ENCODE measurements at regions not wholly inside any gene's neighbourhood (a gene's known extent, or its start where the extent isn't known, plus 50 kb on each side); places are given as distances from the start of the nearest gene placed in this dataset.

GRCh38 chr15:62485170-62485720, 320.2 kb upstream of the C2CD4B start:
- no peaks in the 10 kb centered on the region for H3K9me3 ChIP-seq (ENCODE audit: control insufficient read depth in 4 of 4, low read length in 3 of 4)
- TF ChIP-seq ATF3 (IDR thresholded peaks at IDR 0.05), result no peak
- peak in 1 of 2 donors; percentile 40 for TF ChIP-seq HNF4A (conservative IDR thresholded peaks at IDR 0.05)
- no peak for DNase-seq (ENCODE audit: low spot score)
- no peak overlapping the region for H3K27ac ChIP-seq (ENCODE audit: low read depth in 1 of 2, low read length in 2 of 2)
- no peak overlapping the region for H3K4me3 ChIP-seq (ENCODE audit: low read depth in 1 of 3, low read length in 3 of 3)
- H3K4me1 ChIP-seq (ENCODE audit: control insufficient read depth in 4 of 4, insufficient read depth in 4 of 4, low read length in 3 of 4), result no peaks in the 10 kb centered on the region
- H3K36me3 ChIP-seq (ENCODE audit: control insufficient read depth in 4 of 4, insufficient read depth in 3 of 4, low read depth in 1 of 4, low read length in 3 of 4), result no peaks in the 10 kb centered on the region
- no peak overlapping the region for H3K9ac ChIP-seq (ENCODE audit: low read depth in 1 of 2, low read length in 2 of 2)
- no peaks in the 10 kb centered on the region for H3K27me3 ChIP-seq (ENCODE audit: control insufficient read depth in 4 of 4, insufficient read depth in 4 of 4, low read length in 3 of 4)
- 73% methylated on average over 6 of the region's 6 CpGs for WGBS

- DNase-seq (ENCODE audit: low spot score), result no peak
- no peaks in the 10 kb centered on the region for H3K27me3 ChIP-seq (ENCODE audit: control insufficient read depth in 4 of 4, insufficient read depth in 4 of 4, low read length in 3 of 4)
- H3K36me3 ChIP-seq (ENCODE audit: control insufficient read depth in 4 of 4, insufficient read depth in 3 of 4, low read depth in 1 of 4, low read length in 3 of 4), result no peaks in the 10 kb centered on the region
- no peak overlapping the region for H3K4me3 ChIP-seq (ENCODE audit: low read depth in 1 of 3, low read length in 3 of 3)
- no peaks in the 10 kb centered on the region for H3K4me1 ChIP-seq (ENCODE audit: control insufficient read depth in 4 of 4, insufficient read depth in 4 of 4, low read length in 3 of 4)
- TF ChIP-seq JUND (IDR thresholded peaks at IDR 0.05), result no peak
- no peak for TF ChIP-seq RXRA (IDR thresholded peaks at IDR 0.05)
- no peak for TF ChIP-seq NR2F2 (IDR thresholded peaks at IDR 0.05)
- TF ChIP-seq EGR1 (IDR thresholded peaks at IDR 0.05; ENCODE audit: low read depth in 2 of 2), result no peak
- no peak for TF ChIP-seq FOXA2 (IDR thresholded peaks at IDR 0.05)
- TF ChIP-seq TAF1 (conservative IDR thresholded peaks at IDR 0.05), result no peak
- H3K9me3 ChIP-seq (ENCODE audit: control insufficient read depth in 4 of 4, low read length in 3 of 4), result no peaks in the 10 kb centered on the region
- WGBS, result 96% methylated on average over 1 of the region's 1 CpG
- H3K9ac ChIP-seq (ENCODE audit: low read depth in 1 of 2, low read length in 2 of 2), result no peak overlapping the region
- no peak overlapping the region for H3K27ac ChIP-seq (ENCODE audit: low read depth in 1 of 2, low read length in 2 of 2)
These were observed 321.0 kb upstream of the C2CD4B start for GRCh38 chr15:62486041-62486440.

- no peak for TF ChIP-seq NR2F2 (IDR thresholded peaks at IDR 0.05)
- TF ChIP-seq FOXA2 (IDR thresholded peaks at IDR 0.05), result no peak
- no peaks in the 10 kb centered on the region for H3K36me3 ChIP-seq (ENCODE audit: control insufficient read depth in 4 of 4, insufficient read depth in 3 of 4, low read depth in 1 of 4, low read length in 3 of 4)
- no peak overlapping the region for H3K4me3 ChIP-seq (ENCODE audit: low read depth in 1 of 3, low read length in 3 of 3)
- H3K27ac ChIP-seq (ENCODE audit: low read depth in 1 of 2, low read length in 2 of 2), result no peak overlapping the region
- H3K9ac ChIP-seq (ENCODE audit: low read depth in 1 of 2, low read length in 2 of 2), result no peak overlapping the region
- 89% methylated on average over 1 of the region's 1 CpG for WGBS
- no peaks in the 10 kb centered on the region for H3K9me3 ChIP-seq (ENCODE audit: control insufficient read depth in 4 of 4, low read length in 3 of 4)
- no peaks in the 10 kb centered on the region for H3K4me1 ChIP-seq (ENCODE audit: control insufficient read depth in 4 of 4, insufficient read depth in 4 of 4, low read length in 3 of 4)
- DNase-seq (ENCODE audit: low spot score), result no peak
- no peaks in the 10 kb centered on the region for H3K27me3 ChIP-seq (ENCODE audit: control insufficient read depth in 4 of 4, insufficient read depth in 4 of 4, low read length in 3 of 4)
These were observed 323.3 kb upstream of the C2CD4B start for GRCh38 chr15:62488387-62488786.

- Histone ChIP-seq H3K27ac (ENCODE audit: low read depth in 1 of 2, low read length in 2 of 2) (no peak overlapping the region), H3K4me3 (ENCODE audit: low read depth in 1 of 3, low read length in 3 of 3) (no peak overlapping the region), H3K9me3 (ENCODE audit: control insufficient read depth in 4 of 4, low read length in 3 of 4) (no peaks in the 10 kb centered on the region), H3K4me1 (ENCODE audit: control insufficient read depth in 4 of 4, insufficient read depth in 4 of 4, low read length in 3 of 4) (no peaks in the 10 kb centered on the region), H3K27me3 (ENCODE audit: control insufficient read depth in 4 of 4, insufficient read depth in 4 of 4, low read length in 3 of 4) (no peaks in the 10 kb centered on the region), H3K36me3 (ENCODE audit: control insufficient read depth in 4 of 4, insufficient read depth in 3 of 4, low read depth in 1 of 4, low read length in 3 of 4) (no peaks in the 10 kb centered on the region), H3K9ac (ENCODE audit: low read depth in 1 of 2, low read length in 2 of 2) (no peak overlapping the region)
- TF ChIP-seq HNF4A (conservative IDR thresholded peaks at IDR 0.05), result no peak
- TF ChIP-seq SP1 (IDR thresholded peaks at IDR 0.05), result no peak
- TF ChIP-seq YY1 (IDR thresholded peaks at IDR 0.05), result no peak
- TF ChIP-seq EGR1 (IDR thresholded peaks at IDR 0.05; ENCODE audit: low read depth in 2 of 2), result no peak
- 78% methylated on average over 2 of the region's 2 CpGs for WGBS
- DNase-seq (ENCODE audit: low spot score), result no peak
These were observed 326.6 kb upstream of the C2CD4B start for GRCh38 chr15:62491642-62492041.

- Histone ChIP-seq H3K27ac (ENCODE audit: low read depth in 1 of 2, low read length in 2 of 2) (no peak overlapping the region), H3K9ac (ENCODE audit: low read depth in 1 of 2, low read length in 2 of 2) (no peak overlapping the region), H3K4me1 (ENCODE audit: control insufficient read depth in 4 of 4, insufficient read depth in 4 of 4, low read length in 3 of 4) (no peaks in the 10 kb centered on the region), H3K27me3 (ENCODE audit: control insufficient read depth in 4 of 4, insufficient read depth in 4 of 4, low read length in 3 of 4) (no peaks in the 10 kb centered on the region), H3K36me3 (ENCODE audit: control insufficient read depth in 4 of 4, insufficient read depth in 3 of 4, low read depth in 1 of 4, low read length in 3 of 4) (no peaks in the 10 kb centered on the region), H3K4me3 (ENCODE audit: low read depth in 1 of 3, low read length in 3 of 3) (no peak overlapping the region), H3K9me3 (ENCODE audit: control insufficient read depth in 4 of 4, low read length in 3 of 4) (no peaks in the 10 kb centered on the region)
- 78% methylated on average over 6 of the region's 6 CpGs for WGBS
- no peak for TF ChIP-seq RXRA (IDR thresholded peaks at IDR 0.05)
- TF ChIP-seq TAF1 (conservative IDR thresholded peaks at IDR 0.05), result no peak
- no peak for TF ChIP-seq YY1 (IDR thresholded peaks at IDR 0.05)
- no peak for TF ChIP-seq FOXA1 (IDR thresholded peaks at IDR 0.05)
- TF ChIP-seq ZBTB33 (IDR thresholded peaks at IDR 0.05), result no peak
- no peak for TF ChIP-seq HNF4G (IDR thresholded peaks at IDR 0.05)
- no peak for TF ChIP-seq HNF4A (conservative IDR thresholded peaks at IDR 0.05)
- TF ChIP-seq GABPA (IDR thresholded peaks at IDR 0.05 in 1 of 2, conservative IDR thresholded peaks at IDR 0.05 in 1 of 2), result no peak
- TF ChIP-seq JUND (IDR thresholded peaks at IDR 0.05), result no peak
- TF ChIP-seq NR2F2 (IDR thresholded peaks at IDR 0.05), result no peak
- no peak for TF ChIP-seq CTCF (IDR thresholded peaks at IDR 0.05; ENCODE audit: low read depth, low read length, missing input control)
- no peak for TF ChIP-seq EGR1 (IDR thresholded peaks at IDR 0.05; ENCODE audit: low read depth in 2 of 2)
- DNase-seq (ENCODE audit: low spot score), result no peak
These were observed 327.8 kb upstream of the C2CD4B start for GRCh38 chr15:62492900-62493299.

Measured in liver (tissue), 8 donors.